OCI-LY7 (cell line): ENCODE measurements at regions not wholly inside any gene's neighbourhood (a gene's known extent, or its start where the extent isn't known, plus 50 kb on each side); places are given as distances from the start of the nearest gene placed in this dataset.

Experiments
- CTCF ChIP-seq: fragments of 200-600 bp; sonication (generic); conservative IDR thresholded peaks from 2 replicates; pipeline ENCODE4 v1.5.1; 2014; ENCODE audit warnings: mild to moderate bottlenecking, antibody characterized with exemption, low read length, moderate library complexity, mixed read lengths
- EZH2phosphoT487 ChIP-seq: fragments of 200-600 bp; sonication (generic); IDR thresholded peaks from 2 replicates; pipeline ENCODE4 v1.6.1; 2018; ENCODE audit warnings: low read depth, borderline replicate concordance, mild to moderate bottlenecking, mixed run types, antibody characterized with exemption, low read length, moderate library complexity, mixed read lengths

GRCh38 chr15:60215225-60215963 lies 182.4 kb downstream of the ANXA2 start:
- no peak for TF ChIP-seq CTCF
- no peak for TF ChIP-seq EZH2phosphoT487
